GM23248 (cell line): ENCODE measurements at regions not wholly inside any gene's neighbourhood (a gene's known extent, or its start where the extent isn't known, plus 50 kb on each side); places are given as distances from the start of the nearest gene placed in this dataset.
A peak's percentile ranks its signal among the peaks of the same experiment; 100 is the strongest.

Experiments used
- DNase-seq: peaks from one replicate; pipeline ENCODE4 v3.0.0-alpha.2; 2015
- H2AFZ ChIP-seq: fragments of 200-600 bp; sonication (generic); 2 replicates; pipeline ENCODE4 v1.6.1; 2016; ENCODE audit warnings: antibody characterized with exemption
- H3F3A ChIP-seq: fragments of 200-600 bp; sonication (generic); 2 replicates; pipeline ENCODE4 v1.6.1; 2016; ENCODE audit warnings: mild to moderate bottlenecking, antibody characterized with exemption, mixed run types; ENCODE audit not compliant: insufficient read depth
- H3K27ac ChIP-seq: fragments of 200-600 bp; sonication (generic); 2 replicates; pipeline ENCODE4 v1.5.1; 2016; ENCODE audit warnings: mild to moderate bottlenecking
- H3K27me3 ChIP-seq: fragments of 200-600 bp; sonication (generic); replicated peaks from 2 replicates; pipeline ENCODE4 v1.6.1; 2016; ENCODE audit warnings: mild to moderate bottlenecking; ENCODE audit not compliant: insufficient read depth
- H3K36me3 ChIP-seq: fragments of 200-600 bp; sonication (generic); 2 replicates; pipeline ENCODE4 v1.6.1; 2016; ENCODE audit warnings: low read depth, mild to moderate bottlenecking
- H3K4me1 ChIP-seq: fragments of 200-600 bp; sonication (generic); 2 replicates; pipeline ENCODE4 v1.6.1; 2016; ENCODE audit warnings: mild to moderate bottlenecking; ENCODE audit not compliant: insufficient read depth
- H3K4me2 ChIP-seq: fragments of 200-600 bp; sonication (generic); one replicate; pipeline ENCODE4 v1.6.1; 2016; ENCODE audit warnings: mild to moderate bottlenecking; ENCODE audit not compliant: unreplicated experiment
- H3K4me3 ChIP-seq: fragments of 200-600 bp; sonication (generic); 2 replicates; pipeline ENCODE4 v1.5.1; 2016; ENCODE audit warnings: mild to moderate bottlenecking
- H3K79me2 ChIP-seq: fragments of 200-600 bp; sonication (generic); 2 replicates; pipeline ENCODE4 v1.6.1; 2016; ENCODE audit warnings: mild to moderate bottlenecking; ENCODE audit not compliant: insufficient read depth
- H3K9ac ChIP-seq: fragments of 200-600 bp; sonication (generic); 2 replicates; pipeline ENCODE4 v1.6.1; 2016; ENCODE audit warnings: mild to moderate bottlenecking
- H3K9me2 ChIP-seq: fragments of 200-600 bp; sonication (generic); 2 replicates; pipeline ENCODE4 v1.6.1; 2016; ENCODE audit warnings: mixed run types, mild to moderate bottlenecking, moderate library complexity; ENCODE audit not compliant: insufficient read depth
- H3K9me3 ChIP-seq: fragments of 200-600 bp; sonication (generic); one replicate; pipeline ENCODE4 v1.6.1; 2017; ENCODE audit warnings: low read depth
- H4K20me1 ChIP-seq: fragments of 200-600 bp; sonication (generic); 2 replicates; pipeline ENCODE4 v1.6.0; 2016; ENCODE audit not compliant: insufficient read depth
- EZH2 ChIP-seq: fragments of 200-600 bp; sonication (generic); IDR thresholded peaks from 2 replicates; pipeline ENCODE4 v1.6.1; 2018; ENCODE audit warnings: antibody characterized with exemption, mild to moderate bottlenecking; ENCODE audit not compliant: insufficient read depth, poor library complexity, severe bottlenecking
- EZH2phosphoT487 ChIP-seq: fragments of 200-600 bp; sonication (generic); IDR thresholded peaks from 2 replicates; pipeline ENCODE4 v1.6.1; 2018; ENCODE audit warnings: antibody characterized with exemption, moderate library complexity, mild to moderate bottlenecking, low read depth; ENCODE audit not compliant: insufficient read depth
- WGBS, 2 experiments: methylation state at CpG; one replicate each; pipeline ENCODE4 v1.1.6; 2015 to 2017; ENCODE audit warnings: low lambda C conversion rate in 2 of 2, low coverage in 1 of 2; ENCODE audit errors: missing lambda C conversion rate in 2 of 2; 5-methylcytosine and 5-hydroxymethylcytosine counted together
- in situ Hi-C: fragments of 300-500 bp; cut with MboI; formaldehyde crosslinking; loops from 2 replicates; pipeline ENCODE4 v1.15.0; 2020

DNA sequence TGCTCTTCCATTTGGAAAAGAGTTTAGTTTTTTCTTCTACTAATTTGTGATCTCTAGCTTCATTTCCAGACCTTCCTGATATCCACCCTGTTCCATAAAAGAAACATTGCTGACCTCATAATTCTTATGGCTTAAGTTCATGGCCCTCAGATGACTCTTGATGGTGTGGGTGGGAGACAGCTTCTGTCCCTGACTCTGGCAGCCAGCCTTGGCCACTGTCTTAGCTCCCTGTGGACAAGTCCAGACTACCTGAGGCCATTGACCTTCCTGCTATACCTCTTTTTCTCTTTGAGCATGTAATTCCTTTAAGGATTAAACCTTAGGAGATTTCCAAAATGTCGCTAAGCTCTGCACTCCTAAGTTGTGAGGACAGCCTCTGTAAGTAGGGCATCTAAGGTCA lies 101.1 kb upstream of the DAP start:
- H3K4me2 ChIP-seq: no peak overlapping the region
- H4K20me1 ChIP-seq: no peaks in the 10 kb centered on the region
- no peak overlapping the region for H3K9ac ChIP-seq
- in situ Hi-C loops: no loop called here
- H3K79me2 ChIP-seq: no peaks in the 10 kb centered on the region
- H3K27me3 ChIP-seq: peaks cover 17% of the 10 kb centered on the region
- H2AFZ ChIP-seq: no peak overlapping the region
- no peak for DNase-seq
- H3K9me2 ChIP-seq: no peaks in the 10 kb centered on the region
- WGBS, 2 experiments: 80 to 95% methylated on average over 1 of the region's 1 CpG
- H3K9me3 ChIP-seq: no peaks in the 10 kb centered on the region
- no peaks in the 10 kb centered on the region for H3K36me3 ChIP-seq
- 0 out of 2 replicates have a peak, but pooled peaks cover 3% of the 10 kb centered on the region for H3K4me1 ChIP-seq
- H3K4me3 ChIP-seq: no peak overlapping the region
- H3K27ac ChIP-seq: no peak overlapping the region
- H3F3A ChIP-seq: no peaks in the 10 kb centered on the region; the same call in 1 of the 2 replicates
- no peak for TF ChIP-seq EZH2phosphoT487
- TF ChIP-seq EZH2: no peak

GRCh38 chr5:10861423-10861790 lies 100.4 kb upstream of the DAP start:
- H3K27me3 ChIP-seq: peaks cover 10% of the 10 kb centered on the region; the same call in 1 of the 2 replicates
- no peak overlapping the region for H2AFZ ChIP-seq
- 85 to 100% methylated on average over 3 of the region's 3 CpGs for WGBS, 2 experiments
- H3K4me2 ChIP-seq: no peak overlapping the region
- H3F3A ChIP-seq: no peaks in the 10 kb centered on the region; the same call in 1 of the 2 replicates
- DNase-seq: no peak
- no peak overlapping the region for H3K9ac ChIP-seq
- H4K20me1 ChIP-seq: no peaks in the 10 kb centered on the region
- H3K27ac ChIP-seq: no peak overlapping the region
- H3K4me1 ChIP-seq: peaks cover 10% of the 10 kb centered on the region; the same call in 1 of the 2 replicates
- H3K79me2 ChIP-seq: no peaks in the 10 kb centered on the region
- no peaks in the 10 kb centered on the region for H3K36me3 ChIP-seq
- in situ Hi-C loops: no loop called here
- no peak overlapping the region for H3K4me3 ChIP-seq
- no peaks in the 10 kb centered on the region for H3K9me3 ChIP-seq
- H3K9me2 ChIP-seq: no peaks in the 10 kb centered on the region
- TF ChIP-seq EZH2phosphoT487: no peak
- TF ChIP-seq EZH2: no peak

- Histone ChIP-seq H3K79me2 (no peaks in the 10 kb centered on the region), H4K20me1 (no peaks in the 10 kb centered on the region), H3K9me2 (no peaks in the 10 kb centered on the region), H3F3A (no peaks in the 10 kb centered on the region; the same call in 1 of the 2 replicates), H3K4me1 (peaks cover 14% of the 10 kb centered on the region; the same call in 1 of the 2 replicates), H3K27ac (no peak overlapping the region), H3K9ac (no peak overlapping the region), H3K27me3 (peaks cover 6% of the 10 kb centered on the region; the same call in 1 of the 2 replicates), H3K36me3 (no peaks in the 10 kb centered on the region), H3K9me3 (no peaks in the 10 kb centered on the region), H3K4me2 (no peak overlapping the region), H3K4me3 (no peak overlapping the region), H2AFZ (no peak overlapping the region)
- WGBS, 2 experiments: 43 to 46% methylated on average over 4 of the region's 4 CpGs
- in situ Hi-C loops: no loop called here
- TF ChIP-seq EZH2 (no peak), EZH2phosphoT487 (no peak)
- DNase-seq: peak; percentile 50
These were observed 99.8 kb upstream of the DAP start for GRCh38 chr5:10860645-10861422.

DNA sequence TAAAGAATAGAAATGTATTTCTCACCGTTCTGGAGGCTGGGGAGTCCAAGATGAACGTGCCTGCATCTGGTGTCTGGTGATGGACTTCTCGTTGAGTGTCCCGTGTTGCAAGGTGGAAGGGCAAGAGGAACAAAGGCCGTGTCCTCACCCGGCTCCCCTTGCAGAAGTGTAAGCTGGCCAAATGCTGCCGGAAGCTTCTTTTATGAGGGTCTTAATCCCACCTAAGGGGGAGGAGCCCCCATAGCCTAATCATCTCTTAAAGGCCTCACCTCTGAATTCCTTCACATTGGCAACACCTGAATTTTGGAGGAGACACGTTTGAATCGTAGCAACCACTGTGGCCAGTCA lies 99.1 kb upstream of the DAP start:
- no peaks in the 10 kb centered on the region; the same call in 1 of the 2 replicates for H3F3A ChIP-seq
- H2AFZ ChIP-seq: no peak overlapping the region
- no peaks in the 10 kb centered on the region for H3K36me3 ChIP-seq
- no peak for TF ChIP-seq EZH2
- TF ChIP-seq EZH2phosphoT487: no peak
- no peak for DNase-seq
- 83 to 84% methylated on average over 9 of the region's 9 CpGs for WGBS, 2 experiments
- H3K4me2 ChIP-seq: no peak overlapping the region
- H3K27ac ChIP-seq: no peak overlapping the region
- H3K4me1 ChIP-seq: peaks cover 14% of the 10 kb centered on the region; the same call in 1 of the 2 replicates
- no peaks in the 10 kb centered on the region for H4K20me1 ChIP-seq
- no peaks in the 10 kb centered on the region for H3K9me3 ChIP-seq
- no peaks in the 10 kb centered on the region for H3K79me2 ChIP-seq
- H3K4me3 ChIP-seq: no peak overlapping the region
- in situ Hi-C loops: no loop called here
- H3K27me3 ChIP-seq: peaks cover 4% of the 10 kb centered on the region; the same call in 1 of the 2 replicates
- H3K9ac ChIP-seq: no peak overlapping the region
- no peaks in the 10 kb centered on the region for H3K9me2 ChIP-seq
